ENCODE measurements at regions not wholly inside any gene's neighbourhood (a gene's known extent, or its start where the extent isn't known, plus 50 kb on each side); places are given as distances from the start of the nearest gene placed in this dataset.

DNA sequence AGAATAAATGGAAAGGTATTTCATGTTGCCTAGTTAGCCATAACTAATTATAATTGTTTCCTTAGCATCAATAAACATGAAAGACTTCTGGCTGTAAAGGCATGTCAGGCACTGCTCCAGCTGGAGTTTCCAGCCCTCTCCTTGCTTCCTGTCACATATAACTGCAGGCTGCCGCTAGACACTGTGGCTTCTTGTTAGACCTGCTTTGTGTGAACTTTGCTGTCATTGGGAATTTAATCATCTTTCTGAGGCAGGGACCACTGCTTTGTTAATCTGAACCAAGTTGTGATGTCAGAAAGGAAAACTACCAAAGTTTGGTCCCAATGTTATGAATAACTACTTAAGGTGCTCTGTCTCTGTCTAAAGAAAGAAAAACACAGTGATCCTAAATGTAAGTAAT lies 90.3 kb upstream of the DUSP10 start:
- Mint-ChIP-seq H3K27ac (ENCODE audit: unreplicated experiment) (peak overlapping the region; percentile 76), H3K4me3 (ENCODE audit: unreplicated experiment) (no peak overlapping the region), H3K9me3 (ENCODE audit: low read depth) (no peaks in the 10 kb centered on the region), H3K27me3 (ENCODE audit: low read depth) (no peaks in the 10 kb centered on the region), H3K4me1 (ENCODE audit: low read depth) (peaks cover 50% of the 10 kb centered on the region), H3K36me3 (ENCODE audit: low read depth) (no peaks in the 10 kb centered on the region)
- TF ChIP-seq, protein P1, sequence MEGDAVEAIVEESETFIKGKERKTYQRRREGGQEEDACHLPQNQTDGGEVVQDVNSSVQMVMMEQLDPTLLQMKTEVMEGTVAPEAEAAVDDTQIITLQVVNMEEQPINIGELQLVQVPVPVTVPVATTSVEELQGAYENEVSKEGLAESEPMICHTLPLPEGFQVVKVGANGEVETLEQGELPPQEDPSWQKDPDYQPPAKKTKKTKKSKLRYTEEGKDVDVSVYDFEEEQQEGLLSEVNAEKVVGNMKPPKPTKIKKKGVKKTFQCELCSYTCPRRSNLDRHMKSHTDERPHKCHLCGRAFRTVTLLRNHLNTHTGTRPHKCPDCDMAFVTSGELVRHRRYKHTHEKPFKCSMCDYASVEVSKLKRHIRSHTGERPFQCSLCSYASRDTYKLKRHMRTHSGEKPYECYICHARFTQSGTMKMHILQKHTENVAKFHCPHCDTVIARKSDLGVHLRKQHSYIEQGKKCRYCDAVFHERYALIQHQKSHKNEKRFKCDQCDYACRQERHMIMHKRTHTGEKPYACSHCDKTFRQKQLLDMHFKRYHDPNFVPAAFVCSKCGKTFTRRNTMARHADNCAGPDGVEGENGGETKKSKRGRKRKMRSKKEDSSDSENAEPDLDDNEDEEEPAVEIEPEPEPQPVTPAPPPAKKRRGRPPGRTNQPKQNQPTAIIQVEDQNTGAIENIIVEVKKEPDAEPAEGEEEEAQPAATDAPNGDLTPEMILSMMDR (IDR thresholded peaks at IDR 0.05): no peak
- no peak for DNase-seq (ENCODE audit: low spot score)

DNA sequence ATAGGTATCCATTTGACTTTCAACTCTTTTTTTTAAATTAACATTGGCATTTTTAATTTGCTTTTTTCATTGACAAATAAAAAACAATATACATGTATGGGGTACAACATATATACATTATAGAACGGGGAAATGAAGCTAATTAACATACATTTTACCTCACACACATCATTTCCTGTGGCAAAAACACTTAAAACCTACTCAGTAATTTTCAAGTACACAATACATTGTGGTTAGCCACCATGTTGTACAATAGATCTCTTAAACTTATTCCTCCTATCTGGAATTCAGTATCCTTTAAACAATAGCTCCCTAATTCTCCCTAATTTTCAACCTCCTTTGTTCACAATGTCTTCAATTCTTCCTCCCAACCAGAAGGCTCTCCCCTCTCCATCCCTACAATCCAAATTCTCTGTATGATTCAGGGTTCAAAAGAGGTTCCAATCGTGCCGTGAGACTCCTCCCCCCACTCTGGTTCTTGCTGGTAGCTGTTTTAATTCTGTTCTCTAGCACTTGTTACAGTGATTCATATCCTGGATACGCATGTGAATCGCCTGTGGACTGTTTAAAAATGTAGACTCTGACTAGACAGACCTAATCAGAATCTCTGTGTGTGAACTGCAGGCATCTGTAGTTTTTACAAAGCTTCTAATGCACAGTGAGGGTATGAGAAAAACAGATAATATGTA lies 87.6 kb upstream of the DUSP10 start:
- H3K27me3 Mint-ChIP-seq (ENCODE audit: low read depth): no peaks in the 10 kb centered on the region
- H3K9me3 Mint-ChIP-seq (ENCODE audit: low read depth): peaks cover 2% of the 10 kb centered on the region
- H3K27ac Mint-ChIP-seq (ENCODE audit: unreplicated experiment): peak overlapping the region; percentile 98
- peaks cover 56% of the 10 kb centered on the region for H3K4me1 Mint-ChIP-seq (ENCODE audit: low read depth)
- H3K4me3 Mint-ChIP-seq (ENCODE audit: unreplicated experiment): peak overlapping the region; percentile 26
- no peak for DNase-seq (ENCODE audit: low spot score)
- TF ChIP-seq, protein P1 (IDR thresholded peaks at IDR 0.05): no peak
- no peaks in the 10 kb centered on the region for H3K36me3 Mint-ChIP-seq (ENCODE audit: low read depth)

DNA sequence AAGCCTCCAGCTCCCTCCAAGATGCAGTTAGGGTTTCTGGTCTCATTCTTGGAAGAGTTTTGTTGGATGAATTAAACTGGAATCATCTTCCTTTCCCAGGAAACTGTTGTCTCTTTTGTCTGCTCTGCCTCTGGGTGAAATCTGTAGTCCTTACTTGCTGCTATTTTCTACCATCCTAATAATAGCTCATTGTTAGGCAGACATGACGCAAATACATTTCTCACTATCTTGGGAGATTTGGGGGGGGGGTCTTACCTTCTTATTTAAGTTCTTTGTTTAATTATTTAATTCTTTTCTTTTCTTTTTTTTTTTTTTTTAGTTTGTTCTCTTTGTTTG lies 85.4 kb upstream of the DUSP10 start:
- Mint-ChIP-seq H3K4me3 (ENCODE audit: unreplicated experiment) (no peak overlapping the region), H3K27me3 (ENCODE audit: low read depth) (no peaks in the 10 kb centered on the region), H3K4me1 (ENCODE audit: low read depth) (peaks cover 41% of the 10 kb centered on the region), H3K36me3 (ENCODE audit: low read depth) (no peaks in the 10 kb centered on the region), H3K9me3 (ENCODE audit: low read depth) (peaks cover 2% of the 10 kb centered on the region), H3K27ac (ENCODE audit: unreplicated experiment) (no peak overlapping the region)
- no peak for DNase-seq (ENCODE audit: low spot score)
- TF ChIP-seq, protein P1 (IDR thresholded peaks at IDR 0.05): no peak

DNA sequence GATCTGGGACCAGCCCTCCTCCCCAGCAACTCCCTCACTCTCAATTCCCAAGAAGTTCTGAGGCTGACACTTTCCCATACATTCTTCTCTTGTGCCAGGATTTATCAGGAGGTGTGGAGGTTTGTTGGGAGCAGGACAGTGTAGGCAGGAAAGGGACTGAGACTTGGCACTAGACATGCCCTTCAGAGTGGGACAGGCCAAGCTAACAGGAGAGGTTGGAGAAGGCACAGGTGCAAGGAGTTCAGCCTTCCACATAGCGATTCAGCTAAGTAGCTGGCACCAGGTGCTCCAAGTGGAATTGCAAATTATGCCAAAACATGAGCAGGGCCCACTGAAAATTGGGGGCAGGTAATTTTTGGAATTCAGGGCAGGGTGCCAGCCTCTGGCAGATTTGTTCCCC lies 83.0 kb upstream of the DUSP10 start:
- H3K36me3 Mint-ChIP-seq (ENCODE audit: low read depth): no peaks in the 10 kb centered on the region
- no peak for DNase-seq (ENCODE audit: low spot score)
- no peak overlapping the region for H3K27ac Mint-ChIP-seq (ENCODE audit: unreplicated experiment)
- no peaks in the 10 kb centered on the region for H3K27me3 Mint-ChIP-seq (ENCODE audit: low read depth)
- TF ChIP-seq, protein P1 (IDR thresholded peaks at IDR 0.05): no peak
- peaks cover 2% of the 10 kb centered on the region for H3K9me3 Mint-ChIP-seq (ENCODE audit: low read depth)
- no peak overlapping the region for H3K4me3 Mint-ChIP-seq (ENCODE audit: unreplicated experiment)
- H3K4me1 Mint-ChIP-seq (ENCODE audit: low read depth): peaks cover 23% of the 10 kb centered on the region

DNA sequence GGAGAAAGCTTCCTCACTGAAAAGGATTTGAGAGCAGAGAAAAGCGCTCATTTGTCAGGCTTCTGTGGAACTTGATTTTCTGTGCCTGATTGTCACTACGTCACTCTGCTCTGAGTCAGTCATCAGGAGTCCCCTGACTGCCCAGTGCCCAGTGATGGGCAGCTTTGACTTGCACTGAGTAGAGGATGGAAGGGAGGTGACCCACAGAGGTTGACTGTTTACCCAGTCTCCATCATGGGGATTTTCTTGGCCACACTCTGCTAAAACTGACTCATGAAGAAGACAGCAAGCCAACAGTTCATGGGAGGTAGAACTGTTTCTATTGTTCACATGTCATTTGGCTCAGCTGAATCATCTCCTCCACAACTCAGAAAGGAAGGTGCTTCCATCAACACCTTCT lies 82.1 kb upstream of the DUSP10 start:
- H3K27me3 Mint-ChIP-seq (ENCODE audit: low read depth): no peaks in the 10 kb centered on the region
- DNase-seq (ENCODE audit: low spot score): no peak
- H3K9me3 Mint-ChIP-seq (ENCODE audit: low read depth): peaks cover 2% of the 10 kb centered on the region
- no peak overlapping the region for H3K27ac Mint-ChIP-seq (ENCODE audit: unreplicated experiment)
- TF ChIP-seq, protein P1 (IDR thresholded peaks at IDR 0.05): no peak
- H3K4me1 Mint-ChIP-seq (ENCODE audit: low read depth): peaks cover 14% of the 10 kb centered on the region
- H3K4me3 Mint-ChIP-seq (ENCODE audit: unreplicated experiment): no peak overlapping the region
- H3K36me3 Mint-ChIP-seq (ENCODE audit: low read depth): no peaks in the 10 kb centered on the region

All from chondrocyte (in vitro differentiated cells).